CD8-positive, alpha-beta memory T cell (primary cell): ENCODE measurements at regions not wholly inside any gene's neighbourhood (a gene's known extent, or its start where the extent isn't known, plus 50 kb on each side); places are given as distances from the start of the nearest gene placed in this dataset.

ENCODE experiments used
- CTCF ChIA-PET: fragments of 350-600 bp; sonication (Branson Sonifier 250); formaldehyde crosslinking; loops from one replicate; lab custom pipeline; 2021; ENCODE audit warnings: antibody characterized with exemption; lab: Charles Lee
- POLR2A ChIA-PET: fragments of 350-600 bp; sonication (Branson Sonifier 250); formaldehyde crosslinking; loops from one replicate; lab custom pipeline; 2021; ENCODE audit warnings: antibody characterized with exemption; lab: Charles Lee
- DNase-seq, 5 donors: peaks; one replicate each; pipeline versions ENCODE4 v3.0.0 to v3.0.0-alpha.2; 2020 to 2022; ENCODE audit warnings: mixed read lengths in 1 of 5
- H3K27ac ChIP-seq: one replicate; pipeline ENCODE4 v1.7.0; 2013; ENCODE audit warnings: low read depth, mild to moderate bottlenecking, low read length, moderate library complexity
- H3K27me3 ChIP-seq: 2 replicates; pipeline ENCODE4 v1.7.0; 2013; ENCODE audit warnings: low read length, mild to moderate bottlenecking; ENCODE audit not compliant: insufficient read depth, poor library complexity, severe bottlenecking
- H3K36me3 ChIP-seq: 2 replicates; pipeline ENCODE4 v1.7.0; 2013; ENCODE audit warnings: mild to moderate bottlenecking, low read length, moderate library complexity; ENCODE audit not compliant: insufficient read depth
- H3K4me1 ChIP-seq: 2 replicates; pipeline ENCODE4 v1.7.0; 2013; ENCODE audit warnings: mild to moderate bottlenecking, low read length, moderate library complexity; ENCODE audit not compliant: insufficient read depth
- H3K4me3 ChIP-seq: 2 replicates; pipeline ENCODE4 v1.7.0; 2013; ENCODE audit warnings: mild to moderate bottlenecking, low read length
- H3K9me3 ChIP-seq: 2 replicates; pipeline ENCODE4 v1.7.0; 2013; ENCODE audit warnings: mild to moderate bottlenecking, low read length
- H3K27ac Mint-ChIP-seq, 8 donors: one replicate each; pipeline ENCODE4 v1.8.0; 2020 to 2021; ENCODE audit warnings: mixed read lengths in 8 of 8, mild to moderate bottlenecking in 6 of 8, inconsistent platforms in 3 of 8, moderate library complexity in 3 of 8
- H3K27me3 Mint-ChIP-seq, 2 donors: one replicate each; pipeline ENCODE4 v1.8.0; 2020 to 2021; ENCODE audit warnings: mixed read lengths in 2 of 2, mild to moderate bottlenecking in 1 of 2, moderate library complexity in 1 of 2
- H3K36me3 Mint-ChIP-seq, 3 donors: one replicate each; pipeline ENCODE4 v1.8.0; 2020 to 2021; ENCODE audit warnings: mixed read lengths in 3 of 3, inconsistent platforms in 1 of 3, mild to moderate bottlenecking in 1 of 3
- H3K4me1 Mint-ChIP-seq, 3 donors: one replicate each; pipeline ENCODE4 v1.8.0; 2020 to 2021; ENCODE audit warnings: mixed read lengths in 3 of 3, inconsistent platforms in 1 of 3, mild to moderate bottlenecking in 1 of 3
- H3K4me3 Mint-ChIP-seq, 7 donors: one replicate each; pipeline ENCODE4 v1.8.0; 2020 to 2021; ENCODE audit warnings: mixed read lengths in 7 of 7, mild to moderate bottlenecking in 6 of 7, moderate library complexity in 4 of 7, inconsistent platforms in 2 of 7
- H3K9me3 Mint-ChIP-seq, 5 donors: one replicate each; pipeline ENCODE4 v1.8.0; 2020 to 2022; ENCODE audit warnings: mixed read lengths in 5 of 5, mild to moderate bottlenecking in 3 of 5, moderate library complexity in 2 of 5, inconsistent platforms in 1 of 5

DNA sequence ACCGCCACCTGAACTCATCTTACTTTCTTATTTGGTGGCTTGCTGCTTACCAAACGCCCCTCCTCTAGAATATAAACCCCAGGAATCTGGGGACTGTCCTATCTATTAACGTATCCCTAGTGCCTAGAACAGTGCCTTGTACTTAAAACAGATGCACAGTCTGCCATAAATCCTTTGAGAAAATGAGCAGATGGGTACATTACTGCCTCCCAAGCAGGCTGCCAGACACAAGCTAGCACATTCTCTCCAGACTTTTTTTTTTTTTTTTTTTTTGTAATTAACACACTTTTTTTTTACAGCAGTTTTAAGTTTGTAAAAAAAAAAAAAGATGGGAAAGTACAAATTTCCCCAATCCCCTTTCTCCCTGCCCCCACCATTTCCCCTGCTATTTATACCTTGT lies 57.3 kb upstream of the RPL38 start:
- POLR2A ChIA-PET: no interaction called here
- Histone ChIP-seq H3K36me3 (no peaks in the 10 kb centered on the region), H3K4me3 (no peak overlapping the region), H3K27ac (no peak overlapping the region), H3K27me3 (no peaks in the 10 kb centered on the region), H3K4me1 (no peaks in the 10 kb centered on the region), H3K9me3 (peaks cover 9% of the 10 kb centered on the region)
- H3K9me3 Mint-ChIP-seq: peaks cover 25 to 36% (median 35%) of the 10 kb centered on the region in 5 donors
- H3K4me3 Mint-ChIP-seq: no peak overlapping the region
- H3K4me1 Mint-ChIP-seq: no peaks in the 10 kb centered on the region
- DNase-seq: no peak
- H3K27me3 Mint-ChIP-seq: peaks cover 24 to 42% of the 10 kb centered on the region in 2 donors
- peak overlapping the region in 2 of 8 donors; percentile 17 to 61 for H3K27ac Mint-ChIP-seq
- H3K36me3 Mint-ChIP-seq: peaks cover 0 to 10% (median 0%) of the 10 kb centered on the region in 3 donors
- CTCF ChIA-PET: no interaction called here

DNA sequence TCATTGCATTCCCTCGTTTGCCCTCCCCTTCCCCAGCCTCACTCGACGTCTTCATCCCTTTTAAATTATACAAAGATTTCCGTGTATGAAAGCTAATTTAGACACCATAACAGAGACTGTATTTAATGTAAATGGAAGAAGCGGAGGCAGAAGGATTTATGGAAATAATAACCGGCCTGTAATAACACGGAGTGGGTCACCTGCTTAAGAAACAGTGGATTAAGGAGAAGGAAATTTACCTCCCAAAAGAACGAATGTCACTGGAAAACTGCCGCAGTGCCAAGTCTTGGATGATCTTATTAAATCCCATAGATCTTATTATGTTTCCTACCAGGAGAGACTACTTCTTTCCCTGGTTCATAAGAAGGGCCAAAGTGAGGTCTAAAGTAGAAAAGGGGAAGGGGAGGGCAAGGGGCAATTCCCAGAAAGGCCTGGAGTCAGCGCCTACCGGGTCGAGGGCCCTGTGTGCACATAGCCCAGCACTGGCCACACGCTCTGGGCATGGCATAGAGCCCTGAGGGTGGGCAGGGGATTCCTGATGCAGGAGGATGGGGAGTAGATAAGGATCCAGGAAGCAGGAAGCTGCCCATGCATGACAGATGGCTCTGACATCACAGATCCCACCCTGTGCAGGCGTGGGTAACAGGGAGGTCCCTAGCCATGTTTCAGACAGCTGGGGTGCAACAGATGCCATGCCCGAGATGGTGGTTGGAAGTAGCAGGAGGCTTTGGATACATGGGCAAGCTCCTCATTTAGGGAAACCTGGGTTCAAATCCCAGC lies 56.2 kb upstream of the RPL38 start:
- H3K4me1 Mint-ChIP-seq: no peaks in the 10 kb centered on the region
- peaks cover 0 to 10% (median 0%) of the 10 kb centered on the region in 3 donors for H3K36me3 Mint-ChIP-seq
- no peak overlapping the region for H3K27ac ChIP-seq
- no peak overlapping the region for H3K4me3 ChIP-seq
- no peak for DNase-seq
- no peaks in the 10 kb centered on the region for H3K4me1 ChIP-seq
- no peak overlapping the region for H3K4me3 Mint-ChIP-seq
- H3K27ac Mint-ChIP-seq: no peak overlapping the region
- ChIA-PET POLR2A (no interaction called here), CTCF (no interaction called here)
- H3K9me3 Mint-ChIP-seq: peaks cover 15 to 28% (median 25%) of the 10 kb centered on the region in 5 donors
- peaks cover 9% of the 10 kb centered on the region for H3K9me3 ChIP-seq
- H3K36me3 ChIP-seq: no peaks in the 10 kb centered on the region
- no peaks in the 10 kb centered on the region for H3K27me3 ChIP-seq
- H3K27me3 Mint-ChIP-seq: peaks cover 27 to 47% of the 10 kb centered on the region in 2 donors

DNA sequence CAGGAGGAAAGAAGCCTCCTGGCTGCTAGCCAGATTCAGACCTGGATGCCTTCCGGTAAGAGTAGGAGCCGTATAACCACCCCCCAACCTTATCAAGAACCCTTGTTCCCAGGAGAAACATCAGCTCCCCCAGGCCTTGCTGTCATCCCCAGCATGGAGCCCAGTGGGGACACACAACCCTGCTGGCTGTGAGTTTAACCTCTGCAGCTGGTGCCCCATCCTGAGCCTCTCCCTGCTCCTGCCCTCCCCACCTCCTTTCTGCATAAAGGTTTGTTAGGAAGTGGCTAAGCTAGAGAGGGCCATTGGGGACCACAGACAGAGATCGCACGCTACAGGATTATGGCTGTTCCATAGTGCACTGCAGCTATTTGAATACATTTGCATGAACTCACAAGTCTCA lies 55.5 kb upstream of the RPL38 start:
- H3K36me3 Mint-ChIP-seq: peaks cover 0 to 5% (median 0%) of the 10 kb centered on the region in 3 donors
- peak overlapping the region in 1 of 8 donors; percentile 36 for H3K27ac Mint-ChIP-seq
- ChIA-PET POLR2A (no interaction called here), CTCF (no interaction called here)
- peaks cover 8 to 21% (median 18%) of the 10 kb centered on the region in 5 donors for H3K9me3 Mint-ChIP-seq
- no peak for DNase-seq
- Histone ChIP-seq H3K4me1 (no peaks in the 10 kb centered on the region), H3K4me3 (no peak overlapping the region), H3K27me3 (no peaks in the 10 kb centered on the region), H3K27ac (no peak overlapping the region), H3K9me3 (peaks cover 9% of the 10 kb centered on the region), H3K36me3 (no peaks in the 10 kb centered on the region)
- peaks cover 26 to 47% of the 10 kb centered on the region in 2 donors for H3K27me3 Mint-ChIP-seq
- no peak overlapping the region for H3K4me3 Mint-ChIP-seq
- no peaks in the 10 kb centered on the region for H3K4me1 Mint-ChIP-seq

DNA sequence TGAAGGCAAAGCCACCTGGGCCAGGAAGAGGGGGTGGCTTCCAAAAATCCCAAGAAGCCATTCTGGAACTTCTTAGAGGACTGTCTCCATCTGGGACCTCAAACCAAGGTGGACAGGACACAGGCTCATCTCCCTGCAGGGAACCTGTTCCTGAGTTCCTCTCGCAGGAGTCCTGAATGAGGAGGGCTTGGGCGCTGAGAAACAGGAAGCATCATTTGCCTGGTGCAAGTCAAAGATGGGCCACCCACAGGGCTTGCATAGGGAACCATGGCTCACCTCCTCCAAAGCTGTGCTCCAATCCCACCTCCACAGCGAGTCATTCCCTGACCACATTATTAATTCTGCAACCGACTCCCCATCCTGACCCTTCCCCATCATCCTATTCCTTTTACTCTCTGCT lies 55.0 kb upstream of the RPL38 start:
- CTCF ChIA-PET: no interaction called here

DNA sequence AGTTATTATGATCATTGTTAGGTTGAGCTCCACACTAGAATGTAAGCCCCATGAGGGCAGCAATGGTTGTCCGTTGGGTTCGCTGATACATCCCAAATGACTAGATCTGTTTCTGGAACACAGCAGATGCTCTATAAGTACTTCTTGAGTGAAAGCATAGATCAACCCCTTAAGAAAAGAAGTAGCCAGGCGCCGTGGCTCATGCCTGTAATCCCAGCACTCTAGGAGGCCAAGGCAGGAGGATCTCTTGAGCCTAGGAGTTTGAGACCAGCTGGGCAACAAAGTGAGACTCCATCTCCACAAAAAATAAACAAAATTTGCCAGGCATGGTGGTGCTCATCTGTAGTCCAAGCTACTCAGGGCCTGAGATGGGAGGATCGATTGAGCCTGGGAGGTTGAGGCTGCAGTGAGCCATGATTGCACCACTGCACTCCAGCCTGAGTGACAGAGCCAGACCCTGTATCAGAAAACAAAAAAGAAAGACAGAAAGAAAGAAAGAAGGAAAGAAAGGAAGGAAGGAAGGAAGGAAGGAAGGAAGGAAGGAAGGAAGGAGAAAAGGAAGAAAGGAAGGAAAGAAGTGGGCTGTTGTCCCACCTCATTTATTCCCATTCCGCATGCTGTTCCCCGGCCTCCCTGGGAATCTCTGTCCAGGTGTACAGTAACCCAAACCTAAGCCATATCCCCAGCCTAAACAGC lies 54.4 kb upstream of the RPL38 start:
- Mint-ChIP-seq H3K9me3 (peaks cover 0 to 10% (median 8%) of the 10 kb centered on the region in 5 donors), H3K4me1 (no peaks in the 10 kb centered on the region), H3K27ac (no peak overlapping the region), H3K4me3 (no peak overlapping the region), H3K27me3 (peaks cover 29 to 53% of the 10 kb centered on the region in 2 donors), H3K36me3 (no peaks in the 10 kb centered on the region)
- Histone ChIP-seq H3K4me3 (no peak overlapping the region), H3K27ac (no peak overlapping the region), H3K27me3 (no peaks in the 10 kb centered on the region), H3K4me1 (no peaks in the 10 kb centered on the region), H3K9me3 (no peaks in the 10 kb centered on the region), H3K36me3 (no peaks in the 10 kb centered on the region)
- DNase-seq: no peak
- ChIA-PET CTCF (no interaction called here), POLR2A (no interaction called here)

More for the DNA sequence above, 55.0 kb upstream of the RPL38 start:
- peaks cover 26 to 50% of the 10 kb centered on the region in 2 donors for H3K27me3 Mint-ChIP-seq
- Histone ChIP-seq H3K4me3 (no peak overlapping the region), H3K36me3 (no peaks in the 10 kb centered on the region), H3K4me1 (no peaks in the 10 kb centered on the region), H3K27ac (no peak overlapping the region), H3K27me3 (no peaks in the 10 kb centered on the region), H3K9me3 (peaks cover 6% of the 10 kb centered on the region)
- H3K36me3 Mint-ChIP-seq: peaks cover 0 to 1% (median 0%) of the 10 kb centered on the region in 3 donors
- no peaks in the 10 kb centered on the region for H3K4me1 Mint-ChIP-seq
- H3K27ac Mint-ChIP-seq: no peak overlapping the region
- peaks cover 3 to 16% (median 14%) of the 10 kb centered on the region in 5 donors for H3K9me3 Mint-ChIP-seq
- no peak for DNase-seq
- H3K4me3 Mint-ChIP-seq: no peak overlapping the region
- POLR2A ChIA-PET: no interaction called here

DNA sequence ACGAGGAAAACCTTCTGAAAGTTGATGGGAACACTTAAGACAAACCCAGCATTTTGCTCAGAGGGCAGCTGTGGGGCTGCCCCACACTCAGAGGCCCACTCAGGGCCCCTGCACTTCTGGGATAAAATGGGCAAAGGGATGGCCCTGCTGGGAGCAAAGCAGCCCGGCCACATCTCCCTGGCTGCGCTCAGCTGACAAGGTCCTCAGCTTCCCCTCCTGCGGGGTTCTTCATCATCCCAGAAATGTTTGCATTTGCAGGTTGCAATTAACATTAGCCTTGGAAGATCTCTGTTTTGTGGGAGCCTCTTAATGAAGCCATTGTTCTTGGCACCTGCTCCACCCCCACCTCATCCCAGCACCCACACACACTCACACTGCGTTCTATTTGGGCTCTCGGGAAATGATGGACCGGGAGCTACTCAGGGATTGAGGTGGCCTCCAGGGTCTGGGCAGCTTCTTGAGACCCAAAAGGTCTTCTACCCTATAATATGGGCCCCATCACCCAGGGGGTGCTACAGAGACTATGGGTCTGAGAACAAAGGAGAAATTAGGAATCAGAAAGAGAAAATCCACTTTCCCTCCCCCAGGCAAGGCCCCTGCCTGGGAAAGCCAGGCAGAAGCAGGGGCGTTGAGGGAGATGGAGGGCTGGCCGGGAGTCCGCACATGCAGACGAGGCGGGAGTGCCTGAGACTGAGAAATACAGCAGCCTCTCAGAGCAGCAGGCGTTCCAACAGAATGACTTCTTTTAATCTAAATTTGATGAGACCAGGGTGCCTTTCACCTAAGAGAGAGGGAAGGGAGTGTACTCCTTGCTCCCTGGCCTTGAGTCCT lies 53.7 kb upstream of the RPL38 start:
- Mint-ChIP-seq H3K27ac (no peak overlapping the region), H3K9me3 (peaks cover 0 to 4% (median 2%) of the 10 kb centered on the region in 5 donors), H3K27me3 (peaks cover 29 to 54% of the 10 kb centered on the region in 2 donors), H3K36me3 (no peaks in the 10 kb centered on the region), H3K4me3 (no peak overlapping the region), H3K4me1 (no peaks in the 10 kb centered on the region)
- no peaks in the 10 kb centered on the region for H3K9me3 ChIP-seq
- H3K27me3 ChIP-seq: no peaks in the 10 kb centered on the region
- POLR2A ChIA-PET: no interaction called here
- no peaks in the 10 kb centered on the region for H3K36me3 ChIP-seq
- CTCF ChIA-PET: no interaction called here
- no peak for DNase-seq
- no peaks in the 10 kb centered on the region for H3K4me1 ChIP-seq
- H3K4me3 ChIP-seq: no peak overlapping the region
- no peak overlapping the region for H3K27ac ChIP-seq

DNA sequence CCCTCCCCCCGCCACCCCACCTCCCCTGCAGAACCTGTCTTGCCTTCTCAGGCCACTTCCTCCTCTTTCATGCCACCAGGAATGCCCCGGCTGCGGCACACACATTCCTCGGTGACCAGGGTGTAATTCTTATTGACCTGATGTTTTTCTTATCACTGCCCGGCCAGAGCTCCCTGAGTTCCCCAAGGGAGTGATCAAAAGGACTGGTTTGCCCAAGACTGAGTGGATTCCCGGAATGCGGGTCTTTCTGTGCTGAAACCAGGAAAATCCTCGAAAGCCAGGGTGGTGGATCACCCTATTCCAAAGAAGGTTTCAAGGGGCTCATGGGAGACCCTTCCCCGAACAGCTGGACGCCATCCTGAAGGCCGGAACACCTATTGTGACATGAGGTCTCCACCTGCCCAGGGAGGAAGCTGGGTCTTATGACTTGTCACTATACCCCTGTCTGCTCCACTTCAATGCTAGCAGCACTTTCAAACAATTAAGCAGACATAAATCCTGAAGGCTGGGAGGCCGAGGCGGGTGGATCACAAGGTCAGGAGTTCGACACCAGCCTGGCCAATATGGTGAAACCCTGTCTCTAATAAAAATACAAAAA lies 53.0 kb upstream of the RPL38 start:
- no peak overlapping the region for H3K4me3 ChIP-seq
- H3K4me3 Mint-ChIP-seq: no peak overlapping the region
- DNase-seq: no peak
- no peaks in the 10 kb centered on the region for H3K4me1 Mint-ChIP-seq
- ChIA-PET POLR2A (no interaction called here), CTCF (no interaction called here)
- H3K27me3 Mint-ChIP-seq: peaks cover 27 to 57% of the 10 kb centered on the region in 2 donors
- H3K27ac ChIP-seq: no peak overlapping the region
- no peaks in the 10 kb centered on the region for H3K36me3 Mint-ChIP-seq
- H3K9me3 ChIP-seq: no peaks in the 10 kb centered on the region
- H3K36me3 ChIP-seq: no peaks in the 10 kb centered on the region
- peaks cover 0 to 2% (median 1%) of the 10 kb centered on the region in 5 donors for H3K9me3 Mint-ChIP-seq
- no peaks in the 10 kb centered on the region for H3K27me3 ChIP-seq
- no peaks in the 10 kb centered on the region for H3K4me1 ChIP-seq
- no peak overlapping the region for H3K27ac Mint-ChIP-seq
